ENCODE measurements at regions not wholly inside any gene's neighbourhood (a gene's known extent, or its start where the extent isn't known, plus 50 kb on each side); places are given as distances from the start of the nearest gene placed in this dataset.

- no peaks in the 10 kb centered on the region for H3K9me3 ChIP-seq (ENCODE audit: low read length)
- H3K27ac ChIP-seq (ENCODE audit: extremely low read length, insufficient read depth, low read length), result no peak overlapping the region
- no peak overlapping the region for H3K4me2 ChIP-seq (ENCODE audit: low read depth, low read length)
- no peaks in the 10 kb centered on the region for H3K36me3 ChIP-seq (replicated peaks in 1 of 2; ENCODE audit: control insufficient read depth in 1 of 2, insufficient read depth in 2 of 2, low read length in 2 of 2)
- ChIA-PET POLR2A (no interaction called here), CTCF (ENCODE audit: low intra/inter-chr PET ratio, low total read pairs) (no interaction called here)
- no peaks in the 10 kb centered on the region for H3K79me2 ChIP-seq (ENCODE audit: insufficient read depth, low read length)
- in situ Hi-C loops (cut with HindIII; ENCODE audit: extremely low pct_ligation_motif_present, low pct_unique_long_range_greater_than_20kb) (no loop called here), intact Hi-C loops (cut with micrococcal nuclease; ENCODE audit: unreplicated experiment) (no loop called here)
- WGBS (ENCODE audit: low lambda C conversion rate), result 17% methylated on average over 5 of the region's 5 CpGs
- H2AFZ ChIP-seq (ENCODE audit: low read length), result no peak overlapping the region
- no peak for DNase-seq (ENCODE audit: low spot score)
- H3K4me1 ChIP-seq (ENCODE audit: insufficient read depth, low read length), result no peaks in the 10 kb centered on the region
- no peak overlapping the region for H3K4me3 ChIP-seq (replicated peaks in 1 of 3; ENCODE audit: insufficient read depth in 1 of 3, low read depth in 2 of 3, low read length in 3 of 3)
- H3K9ac ChIP-seq (ENCODE audit: insufficient read depth, low read depth, low read length), result no peak overlapping the region
- H4K20me1 ChIP-seq (ENCODE audit: insufficient read depth, low read length), result no peaks in the 10 kb centered on the region
- BruUV-seq (replicated peaks), result no TSS peak
- ATAC-seq, result no peak
- peaks cover 3 to 60% of the 10 kb centered on the region in 2 experiments; a peak in 4 of 5 replicates for H3K27me3 ChIP-seq (ENCODE audit: control insufficient read depth in 1 of 2, insufficient read depth in 2 of 2, low read length in 2 of 2)
- TF ChIP-seq TEAD2 (CRISPR knock-in tag; IDR thresholded peaks at IDR 0.05) (no peak), KDM5A (IDR thresholded peaks at IDR 0.05; ENCODE audit: borderline replicate concordance, low read length) (no peak), CEBPZ (IDR thresholded peaks at IDR 0.05; ENCODE audit: low read length) (no peak)
- no peak for FAIRE-seq
Observed at GRCh38 chr2:71947809-71948208, 199.9 kb downstream of the CYP26B1 start.

- TF ChIP-seq SYNCRIP (IDR thresholded peaks at IDR 0.05; ENCODE audit: insufficient read depth, low read depth, low read length) (no peak), ESRRA (CRISPR knock-in tag; IDR thresholded peaks at IDR 0.05; ENCODE audit: low read depth) (no peak), PCBP2 (optimal IDR thresholded peaks at IDR 0.05; ENCODE audit: low read depth, low read length, poor library complexity, severe bottlenecking) (no peak), ZNF644 (CRISPR knock-in tag; IDR thresholded peaks at IDR 0.05; ENCODE audit: low read depth) (no peak), ZNF563 (CRISPR knock-in tag; IDR thresholded peaks at IDR 0.05) (no peak), REST (IDR thresholded peaks at IDR 0.05; ENCODE audit: borderline replicate concordance in 1 of 2, low read depth in 1 of 2, low read length in 2 of 2) (no peak)
- H3K27me3 ChIP-seq (ENCODE audit: control insufficient read depth in 1 of 2, insufficient read depth in 2 of 2, low read length in 2 of 2), result peaks cover 3 to 70% of the 10 kb centered on the region in 2 experiments; a peak in 4 of 5 replicates
- FAIRE-seq, result no peak
- in situ Hi-C loops (cut with HindIII; ENCODE audit: extremely low pct_ligation_motif_present, low pct_unique_long_range_greater_than_20kb), result no loop called here
- H4K20me1 ChIP-seq (ENCODE audit: insufficient read depth, low read length), result no peaks in the 10 kb centered on the region
- ATAC-seq, result no peak
- H3K4me3 ChIP-seq (replicated peaks in 1 of 3; ENCODE audit: insufficient read depth in 1 of 3, low read depth in 2 of 3, low read length in 3 of 3), result no peak overlapping the region
- no peaks in the 10 kb centered on the region for H3K9me3 ChIP-seq (ENCODE audit: low read length)
- DNase-seq (ENCODE audit: low spot score), result no peak
- H3K9ac ChIP-seq (ENCODE audit: insufficient read depth, low read depth, low read length), result no peak overlapping the region
- H3K4me1 ChIP-seq (ENCODE audit: insufficient read depth, low read length), result no peaks in the 10 kb centered on the region
- H3K27ac ChIP-seq (ENCODE audit: extremely low read length, insufficient read depth, low read length), result no peak overlapping the region
- H3K36me3 ChIP-seq (replicated peaks in 1 of 2; ENCODE audit: control insufficient read depth in 1 of 2, insufficient read depth in 2 of 2, low read length in 2 of 2), result no peaks in the 10 kb centered on the region
- H3K4me2 ChIP-seq (ENCODE audit: low read depth, low read length), result no peak overlapping the region
- no peak overlapping the region for H2AFZ ChIP-seq (ENCODE audit: low read length)
- POLR2A ChIA-PET, result no interaction called here
- CTCF ChIA-PET (ENCODE audit: low intra/inter-chr PET ratio, low total read pairs), result no interaction called here
- no peaks in the 10 kb centered on the region for H3K79me2 ChIP-seq (ENCODE audit: insufficient read depth, low read length)
- intact Hi-C loops (cut with micrococcal nuclease; ENCODE audit: unreplicated experiment), result no loop called here
- no TSS peak for BruUV-seq (replicated peaks)
- 63% methylated on average over 5 of the region's 8 CpGs for WGBS (ENCODE audit: low lambda C conversion rate)
Observed at GRCh38 chr2:71945603-71945959, 202.1 kb downstream of the CYP26B1 start.

Measured in HepG2 (cell line).